ENCODE measurements at regions not wholly inside any gene's neighbourhood (a gene's known extent, or its start where the extent isn't known, plus 50 kb on each side); places are given as distances from the start of the nearest gene placed in this dataset.
"Not testable (repeated sequence)": the region's sequence is repeated elsewhere in the genome, so short reads cannot be mapped to it uniquely, and the experiment has no call there.

DNA sequence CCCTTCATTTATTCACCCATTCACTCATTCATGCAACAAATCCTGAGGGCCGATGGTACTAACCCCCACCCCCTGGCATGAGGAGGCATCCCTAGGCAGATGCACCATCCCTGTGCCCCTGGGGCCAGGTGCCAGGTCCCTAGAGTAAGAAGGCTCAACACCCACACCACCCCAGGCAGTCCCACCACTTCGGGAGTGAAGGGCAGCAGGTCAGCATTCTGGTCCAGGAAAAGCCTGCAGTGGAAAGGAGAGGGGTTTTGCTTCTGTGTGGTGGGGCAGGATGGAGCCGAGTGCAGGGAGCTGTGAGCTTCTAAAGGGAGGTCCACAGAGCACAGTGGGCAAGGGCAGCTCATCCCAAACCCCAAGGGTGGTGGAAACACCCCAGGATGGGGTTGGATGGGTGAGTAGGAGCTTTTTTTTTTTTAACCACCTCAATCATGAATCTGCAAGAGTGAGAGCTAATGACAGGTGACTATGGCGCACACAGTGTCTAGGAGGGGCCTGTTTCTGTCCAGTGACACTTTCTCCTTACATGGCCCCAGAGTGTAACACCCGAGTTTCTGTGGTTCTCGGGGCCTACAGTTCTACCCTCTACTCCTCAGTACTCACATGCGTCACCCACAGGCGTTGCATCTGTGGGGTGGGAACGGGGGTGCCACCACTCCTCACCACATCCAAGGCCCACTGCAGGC lies 414.3 kb downstream of the TMEM121 start (continued):
- TF ChIP-seq, protein P1, sequence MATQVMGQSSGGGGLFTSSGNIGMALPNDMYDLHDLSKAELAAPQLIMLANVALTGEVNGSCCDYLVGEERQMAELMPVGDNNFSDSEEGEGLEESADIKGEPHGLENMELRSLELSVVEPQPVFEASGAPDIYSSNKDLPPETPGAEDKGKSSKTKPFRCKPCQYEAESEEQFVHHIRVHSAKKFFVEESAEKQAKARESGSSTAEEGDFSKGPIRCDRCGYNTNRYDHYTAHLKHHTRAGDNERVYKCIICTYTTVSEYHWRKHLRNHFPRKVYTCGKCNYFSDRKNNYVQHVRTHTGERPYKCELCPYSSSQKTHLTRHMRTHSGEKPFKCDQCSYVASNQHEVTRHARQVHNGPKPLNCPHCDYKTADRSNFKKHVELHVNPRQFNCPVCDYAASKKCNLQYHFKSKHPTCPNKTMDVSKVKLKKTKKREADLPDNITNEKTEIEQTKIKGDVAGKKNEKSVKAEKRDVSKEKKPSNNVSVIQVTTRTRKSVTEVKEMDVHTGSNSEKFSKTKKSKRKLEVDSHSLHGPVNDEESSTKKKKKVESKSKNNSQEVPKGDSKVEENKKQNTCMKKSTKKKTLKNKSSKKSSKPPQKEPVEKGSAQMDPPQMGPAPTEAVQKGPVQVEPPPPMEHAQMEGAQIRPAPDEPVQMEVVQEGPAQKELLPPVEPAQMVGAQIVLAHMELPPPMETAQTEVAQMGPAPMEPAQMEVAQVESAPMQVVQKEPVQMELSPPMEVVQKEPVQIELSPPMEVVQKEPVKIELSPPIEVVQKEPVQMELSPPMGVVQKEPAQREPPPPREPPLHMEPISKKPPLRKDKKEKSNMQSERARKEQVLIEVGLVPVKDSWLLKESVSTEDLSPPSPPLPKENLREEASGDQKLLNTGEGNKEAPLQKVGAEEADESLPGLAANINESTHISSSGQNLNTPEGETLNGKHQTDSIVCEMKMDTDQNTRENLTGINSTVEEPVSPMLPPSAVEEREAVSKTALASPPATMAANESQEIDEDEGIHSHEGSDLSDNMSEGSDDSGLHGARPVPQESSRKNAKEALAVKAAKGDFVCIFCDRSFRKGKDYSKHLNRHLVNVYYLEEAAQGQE (IDR thresholded peaks at IDR 0.05; ENCODE audit: unreplicated experiment) = no peak

DNA sequence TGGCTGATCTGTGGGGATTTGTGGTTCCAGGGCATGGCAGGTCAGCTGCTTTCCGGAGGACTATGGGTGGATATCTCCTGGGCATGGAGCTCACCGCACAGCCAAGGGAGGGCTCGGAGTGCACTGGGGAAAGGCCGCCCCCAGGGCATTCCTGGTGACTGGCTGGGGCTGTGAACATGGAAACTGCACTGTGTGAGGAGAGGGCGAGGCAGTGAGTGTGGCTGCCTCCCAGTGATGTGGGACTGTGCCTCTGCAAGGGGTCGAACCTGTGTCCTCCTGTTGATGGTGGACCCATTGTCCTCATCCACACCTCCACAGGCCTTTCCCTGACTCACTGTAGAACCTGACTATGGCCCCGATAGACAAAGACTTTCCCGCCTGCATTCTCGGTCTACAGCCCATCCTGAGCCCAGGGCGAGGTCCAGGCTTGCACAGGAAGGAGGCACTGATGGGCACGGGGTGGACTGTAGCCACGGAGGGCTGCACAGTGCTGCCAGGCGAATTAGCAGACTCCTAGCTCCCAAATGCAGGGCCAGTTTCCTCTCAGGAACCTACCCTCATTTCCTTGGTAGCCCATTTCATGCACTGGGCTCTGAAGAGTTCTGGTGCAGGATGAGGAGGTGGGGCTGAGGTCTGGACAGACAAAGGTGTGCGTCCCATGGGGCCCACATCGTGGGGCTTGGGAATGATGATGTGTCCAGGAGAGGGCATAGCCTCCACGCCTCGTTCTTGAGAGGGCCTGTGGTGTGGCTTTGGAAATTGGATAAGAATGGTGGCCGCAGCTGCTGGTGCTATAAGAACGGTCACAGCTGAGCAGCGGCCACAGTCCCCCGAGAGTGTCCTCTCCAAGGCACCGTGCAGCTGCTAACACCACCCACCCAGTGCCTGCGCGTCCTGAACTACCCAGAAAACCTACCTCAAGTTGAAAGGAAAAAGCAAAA lies 415.1 kb downstream of the TMEM121 start:
- Histone ChIP-seq H3K4me2 (no peak overlapping the region), H3K4me3 (no peak overlapping the region), H4K20me1 (replicated peaks; ENCODE audit: insufficient read depth) (no peaks in the 10 kb centered on the region), H3K79me2 (replicated peaks; ENCODE audit: insufficient read depth) (no peaks in the 10 kb centered on the region), H3K4me1 (ENCODE audit: insufficient read depth) (no peaks in the 10 kb centered on the region), H3K27me3 (ENCODE audit: insufficient read depth) (no peaks in the 10 kb centered on the region), H3K36me3 (ENCODE audit: insufficient read depth) (no peaks in the 10 kb centered on the region; the same call in 1 of the 2 replicates), H3F3A (replicated peaks; ENCODE audit: low read depth) (no peaks in the 10 kb centered on the region), H3K27ac (ENCODE audit: low read depth) (no peak overlapping the region), H3K9me2 (ENCODE audit: insufficient read depth) (no peaks in the 10 kb centered on the region), H2AFZ (no peak overlapping the region)
- no peak for DNase-seq (ENCODE audit: low spot score)
- TF ChIP-seq, protein P2, sequence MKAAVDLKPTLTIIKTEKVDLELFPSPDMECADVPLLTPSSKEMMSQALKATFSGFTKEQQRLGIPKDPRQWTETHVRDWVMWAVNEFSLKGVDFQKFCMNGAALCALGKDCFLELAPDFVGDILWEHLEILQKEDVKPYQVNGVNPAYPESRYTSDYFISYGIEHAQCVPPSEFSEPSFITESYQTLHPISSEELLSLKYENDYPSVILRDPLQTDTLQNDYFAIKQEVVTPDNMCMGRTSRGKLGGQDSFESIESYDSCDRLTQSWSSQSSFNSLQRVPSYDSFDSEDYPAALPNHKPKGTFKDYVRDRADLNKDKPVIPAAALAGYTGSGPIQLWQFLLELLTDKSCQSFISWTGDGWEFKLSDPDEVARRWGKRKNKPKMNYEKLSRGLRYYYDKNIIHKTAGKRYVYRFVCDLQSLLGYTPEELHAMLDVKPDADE (IDR thresholded peaks at IDR 0.05) = no peak
- TF ChIP-seq NANOG (IDR thresholded peaks at IDR 0.05; ENCODE audit: borderline replicate concordance) = no peak
- TF ChIP-seq, protein P1 (IDR thresholded peaks at IDR 0.05; ENCODE audit: unreplicated experiment) = no peak
- TF ChIP-seq EZH2 (IDR thresholded peaks at IDR 0.05; ENCODE audit: low read depth, unreplicated experiment) = no peak
- TF ChIP-seq STAT1 (IDR thresholded peaks at IDR 0.05; ENCODE audit: unreplicated experiment) = no peak
- TF ChIP-seq ZNF331 (CRISPR knock-in tag; IDR thresholded peaks at IDR 0.05; ENCODE audit: low read depth) = no peak
- TF ChIP-seq EZH2phosphoT487 (IDR thresholded peaks at IDR 0.05; ENCODE audit: unreplicated experiment) = no peak
- TF ChIP-seq, protein P3, sequence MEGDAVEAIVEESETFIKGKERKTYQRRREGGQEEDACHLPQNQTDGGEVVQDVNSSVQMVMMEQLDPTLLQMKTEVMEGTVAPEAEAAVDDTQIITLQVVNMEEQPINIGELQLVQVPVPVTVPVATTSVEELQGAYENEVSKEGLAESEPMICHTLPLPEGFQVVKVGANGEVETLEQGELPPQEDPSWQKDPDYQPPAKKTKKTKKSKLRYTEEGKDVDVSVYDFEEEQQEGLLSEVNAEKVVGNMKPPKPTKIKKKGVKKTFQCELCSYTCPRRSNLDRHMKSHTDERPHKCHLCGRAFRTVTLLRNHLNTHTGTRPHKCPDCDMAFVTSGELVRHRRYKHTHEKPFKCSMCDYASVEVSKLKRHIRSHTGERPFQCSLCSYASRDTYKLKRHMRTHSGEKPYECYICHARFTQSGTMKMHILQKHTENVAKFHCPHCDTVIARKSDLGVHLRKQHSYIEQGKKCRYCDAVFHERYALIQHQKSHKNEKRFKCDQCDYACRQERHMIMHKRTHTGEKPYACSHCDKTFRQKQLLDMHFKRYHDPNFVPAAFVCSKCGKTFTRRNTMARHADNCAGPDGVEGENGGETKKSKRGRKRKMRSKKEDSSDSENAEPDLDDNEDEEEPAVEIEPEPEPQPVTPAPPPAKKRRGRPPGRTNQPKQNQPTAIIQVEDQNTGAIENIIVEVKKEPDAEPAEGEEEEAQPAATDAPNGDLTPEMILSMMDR (conservative IDR thresholded peaks at IDR 0.05; ENCODE audit: low read depth in 2 of 2) = no peak
- peaks cover 53% of the 10 kb centered on the region for H3K36me3 Mint-ChIP-seq (ENCODE audit: low read depth)
- H3K4me1 Mint-ChIP-seq = no peaks in the 10 kb centered on the region
- peaks cover 2% of the 10 kb centered on the region for H3K27me3 Mint-ChIP-seq (ENCODE audit: insufficient read depth, low read depth, poor library complexity)
- ATAC-seq = no peak
- peaks cover 100% of the 10 kb centered on the region for H3K9me3 Mint-ChIP-seq
- H3K4me3 Mint-ChIP-seq = no peak overlapping the region
- no peak overlapping the region for H3K27ac Mint-ChIP-seq

DNA sequence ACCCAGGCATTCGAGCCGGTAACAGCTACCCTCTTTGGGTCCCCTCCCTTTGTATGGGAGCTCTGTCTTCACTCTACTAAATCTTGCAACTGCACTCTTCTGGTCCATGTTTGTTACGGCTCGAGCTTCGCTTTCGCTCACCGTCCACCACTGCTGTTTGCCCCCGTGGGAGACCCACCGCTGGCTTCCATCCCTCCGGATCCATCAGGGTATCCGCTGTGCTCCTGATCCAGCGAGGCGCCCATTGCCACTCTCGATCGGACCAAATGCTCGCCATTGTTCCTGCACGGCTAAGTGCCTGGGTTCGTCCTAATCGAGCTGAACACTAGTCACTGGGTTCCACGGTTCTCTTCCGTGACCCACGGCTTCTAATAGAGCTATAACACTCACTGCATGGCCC lies 416.3 kb downstream of the TMEM121 start:
- not testable (repeated sequence) for H3K4me1 Mint-ChIP-seq; ATAC-seq; H3K27ac Mint-ChIP-seq; H3K4me2 ChIP-seq; H3K4me3 Mint-ChIP-seq; H3F3A ChIP-seq (replicated peaks; ENCODE audit: low read depth); H3K27ac ChIP-seq (ENCODE audit: low read depth); H3K4me3 ChIP-seq; H4K20me1 ChIP-seq (replicated peaks; ENCODE audit: insufficient read depth); H3K27me3 ChIP-seq (ENCODE audit: insufficient read depth); H3K27me3 Mint-ChIP-seq (ENCODE audit: insufficient read depth, low read depth, poor library complexity); H2AFZ ChIP-seq; H3K4me1 ChIP-seq (ENCODE audit: insufficient read depth); H3K79me2 ChIP-seq (replicated peaks; ENCODE audit: insufficient read depth); H3K9me2 ChIP-seq (ENCODE audit: insufficient read depth); DNase-seq (ENCODE audit: low spot score); H3K36me3 ChIP-seq (ENCODE audit: insufficient read depth)
- Mint-ChIP-seq H3K36me3 (ENCODE audit: low read depth) (peaks cover 52% of the 10 kb centered on the region), H3K9me3 (peaks cover 97% of the 10 kb centered on the region)
